Central memory CD8-positive, alpha-beta T cell (primary cell): ENCODE measurements at regions not wholly inside any gene's neighbourhood (a gene's known extent, or its start where the extent isn't known, plus 50 kb on each side); places are given as distances from the start of the nearest gene placed in this dataset.

Experiments
- ATAC-seq: fragments of 150-1000 bp; cut with Tn5 transposase; replicated peaks from 2 replicates; pipeline ENCODE4 v1.10.0; 2022; ENCODE audit warnings: mild to moderate bottlenecking, moderate FRiP score, moderate number of reproducible peaks; ENCODE audit not compliant: poor library complexity, severe bottlenecking; ENCODE audit errors: extremely low read depth
- DNase-seq, 2 donors: peaks; one replicate each; pipeline ENCODE4 v3.0.0; 2021; ENCODE audit warnings: low spot score in 2 of 2
- H3K27ac Mint-ChIP-seq: one replicate; pipeline ENCODE4 v1.8.0; 2022; ENCODE audit warnings: low read depth, mild to moderate bottlenecking, moderate library complexity, mixed read lengths
- H3K27me3 Mint-ChIP-seq: one replicate; pipeline ENCODE4 v1.8.0; 2022; ENCODE audit warnings: mixed read lengths
- H3K36me3 Mint-ChIP-seq: one replicate; pipeline ENCODE4 v1.8.0; 2022; ENCODE audit warnings: mild to moderate bottlenecking, moderate library complexity, mixed read lengths; ENCODE audit not compliant: insufficient read depth
- H3K4me1 Mint-ChIP-seq: one replicate; pipeline ENCODE4 v1.8.0; 2022; ENCODE audit warnings: mixed read lengths
- H3K4me3 Mint-ChIP-seq: one replicate; pipeline ENCODE4 v1.8.0; 2022; ENCODE audit warnings: mild to moderate bottlenecking, moderate library complexity, mixed read lengths
- H3K9me3 Mint-ChIP-seq: one replicate; pipeline ENCODE4 v1.8.0; 2022; ENCODE audit warnings: mixed read lengths

- Mint-ChIP-seq H3K36me3 (no peaks in the 10 kb centered on the region), H3K4me1 (no peaks in the 10 kb centered on the region), H3K9me3 (peaks cover 27% of the 10 kb centered on the region), H3K4me3 (no peak overlapping the region), H3K27ac (no peak overlapping the region), H3K27me3 (no peaks in the 10 kb centered on the region)
- ATAC-seq (no peak), DNase-seq (no peak)
Measured at GRCh38 chr5:92369587-92369986, 986.5 kb upstream of the ARRDC3 start.

GRCh38 chr5:92364986-92365550, 982.0 kb upstream of the ARRDC3 start:
- no peak overlapping the region for H3K27ac Mint-ChIP-seq
- no peak overlapping the region for H3K4me3 Mint-ChIP-seq
- peaks cover 21% of the 10 kb centered on the region for H3K9me3 Mint-ChIP-seq
- no peaks in the 10 kb centered on the region for H3K4me1 Mint-ChIP-seq
- no peak for ATAC-seq
- H3K36me3 Mint-ChIP-seq, result no peaks in the 10 kb centered on the region
- H3K27me3 Mint-ChIP-seq, result no peaks in the 10 kb centered on the region
- DNase-seq, result no peak

GRCh38 chr5:92353107-92354030, 970.3 kb upstream of the ARRDC3 start:
- DNase-seq (no peak), ATAC-seq (no peak)
- H3K4me3 Mint-ChIP-seq, result no peak overlapping the region
- no peaks in the 10 kb centered on the region for H3K4me1 Mint-ChIP-seq
- peaks cover 20% of the 10 kb centered on the region for H3K9me3 Mint-ChIP-seq
- no peak overlapping the region for H3K27ac Mint-ChIP-seq
- H3K36me3 Mint-ChIP-seq, result no peaks in the 10 kb centered on the region
- no peaks in the 10 kb centered on the region for H3K27me3 Mint-ChIP-seq

GRCh38 chr5:92337772-92338234, 954.7 kb upstream of the ARRDC3 start:
- H3K9me3 Mint-ChIP-seq, result peaks cover 11% of the 10 kb centered on the region
- no peaks in the 10 kb centered on the region for H3K36me3 Mint-ChIP-seq
- no peak for ATAC-seq
- no peak overlapping the region for H3K4me3 Mint-ChIP-seq
- no peak overlapping the region for H3K27ac Mint-ChIP-seq
- no peaks in the 10 kb centered on the region for H3K27me3 Mint-ChIP-seq
- DNase-seq, result no peak
- H3K4me1 Mint-ChIP-seq, result no peaks in the 10 kb centered on the region

GRCh38 chr5:92332039-92332438, 948.9 kb upstream of the ARRDC3 start:
- Mint-ChIP-seq H3K36me3 (no peaks in the 10 kb centered on the region), H3K27me3 (no peaks in the 10 kb centered on the region), H3K27ac (no peak overlapping the region), H3K9me3 (peaks cover 12% of the 10 kb centered on the region), H3K4me3 (no peak overlapping the region), H3K4me1 (no peaks in the 10 kb centered on the region)
- DNase-seq, result no peak
- ATAC-seq, result no peak

GRCh38 chr5:92330365-92330764, 947.2 kb upstream of the ARRDC3 start:
- Mint-ChIP-seq H3K9me3 (peaks cover 11% of the 10 kb centered on the region), H3K27me3 (no peaks in the 10 kb centered on the region), H3K27ac (no peak overlapping the region), H3K4me3 (no peak overlapping the region), H3K4me1 (no peaks in the 10 kb centered on the region), H3K36me3 (no peaks in the 10 kb centered on the region)
- ATAC-seq, result no peak
- DNase-seq, result no peak

- Mint-ChIP-seq H3K4me1 (no peaks in the 10 kb centered on the region), H3K27me3 (no peaks in the 10 kb centered on the region), H3K27ac (no peak overlapping the region), H3K9me3 (peaks cover 11% of the 10 kb centered on the region), H3K36me3 (no peaks in the 10 kb centered on the region), H3K4me3 (no peak overlapping the region)
- ATAC-seq (no peak), DNase-seq (no peak)
Measured at GRCh38 chr5:92329759-92330158, 946.6 kb upstream of the ARRDC3 start.

- H3K27ac Mint-ChIP-seq, result no peak overlapping the region
- H3K4me1 Mint-ChIP-seq, result no peaks in the 10 kb centered on the region
- H3K9me3 Mint-ChIP-seq, result peaks cover 11% of the 10 kb centered on the region
- no peak overlapping the region for H3K4me3 Mint-ChIP-seq
- ATAC-seq (no peak), DNase-seq (no peak)
- no peaks in the 10 kb centered on the region for H3K27me3 Mint-ChIP-seq
- no peaks in the 10 kb centered on the region for H3K36me3 Mint-ChIP-seq
Measured at GRCh38 chr5:92328584-92329259, 945.6 kb upstream of the ARRDC3 start.

- no peak for ATAC-seq
- peaks cover 13% of the 10 kb centered on the region for H3K9me3 Mint-ChIP-seq
Measured at GRCh38 chr5:92320446-92320845, 937.3 kb upstream of the ARRDC3 start.

GRCh38 chr5:92313385-92313784, 930.3 kb upstream of the ARRDC3 start:
- H3K9me3 Mint-ChIP-seq, result peaks cover 22% of the 10 kb centered on the region

More at GRCh38 chr5:92320446-92320845, 937.3 kb upstream of the ARRDC3 start:
- no peaks in the 10 kb centered on the region for H3K36me3 Mint-ChIP-seq
- no peak overlapping the region for H3K27ac Mint-ChIP-seq
- H3K4me3 Mint-ChIP-seq, result no peak overlapping the region
- H3K4me1 Mint-ChIP-seq, result no peaks in the 10 kb centered on the region
- DNase-seq, result no peak
- H3K27me3 Mint-ChIP-seq, result no peaks in the 10 kb centered on the region

GRCh38 chr5:92309336-92309991, 926.3 kb upstream of the ARRDC3 start:
- DNase-seq (no peak), ATAC-seq (no peak)
- Mint-ChIP-seq H3K9me3 (peaks cover 12% of the 10 kb centered on the region), H3K4me3 (no peak overlapping the region), H3K27me3 (no peaks in the 10 kb centered on the region), H3K4me1 (no peaks in the 10 kb centered on the region), H3K36me3 (no peaks in the 10 kb centered on the region), H3K27ac (no peak overlapping the region)

More at GRCh38 chr5:92313385-92313784, 930.3 kb upstream of the ARRDC3 start:
- Mint-ChIP-seq H3K27ac (no peak overlapping the region), H3K36me3 (no peaks in the 10 kb centered on the region), H3K4me3 (no peak overlapping the region), H3K27me3 (no peaks in the 10 kb centered on the region), H3K4me1 (no peaks in the 10 kb centered on the region)
- no peak for ATAC-seq
- no peak for DNase-seq

- Mint-ChIP-seq H3K36me3 (no peaks in the 10 kb centered on the region), H3K4me3 (no peak overlapping the region), H3K27me3 (no peaks in the 10 kb centered on the region), H3K9me3 (peaks cover 10% of the 10 kb centered on the region), H3K4me1 (no peaks in the 10 kb centered on the region), H3K27ac (no peak overlapping the region)
- no peak for ATAC-seq
- no peak for DNase-seq
Measured at GRCh38 chr5:92308679-92309078, 925.6 kb upstream of the ARRDC3 start.
